ENCODE measurements at regions not wholly inside any gene's neighbourhood (a gene's known extent, or its start where the extent isn't known, plus 50 kb on each side); places are given as distances from the start of the nearest gene placed in this dataset.

GRCh38 chr2:126482582-126483464 lies 173.1 kb upstream of the GYPC start:
- TF ChIP-seq CTCF (IDR thresholded peaks at IDR 0.05; ENCODE audit: low read length): no peak; the same call in 1 of the 2 replicates
- no peak for TF ChIP-seq EZH2 (IDR thresholded peaks at IDR 0.05; ENCODE audit: borderline replicate concordance, low read length)
